DOHH2 (cell line): ENCODE measurements at regions not wholly inside any gene's neighbourhood (a gene's known extent, or its start where the extent isn't known, plus 50 kb on each side); places are given as distances from the start of the nearest gene placed in this dataset.

Experiments used
- H3F3A ChIP-seq: fragments of 200-600 bp; sonication (generic), shearing (Covaris generic); 2 replicates; pipeline ENCODE4 v1.6.0; 2016; ENCODE audit warnings: antibody characterized with exemption, mild to moderate bottlenecking; ENCODE audit not compliant: control insufficient read depth, insufficient read depth
- H3K27ac ChIP-seq: fragments of 200-600 bp; sonication (generic); 2 replicates; pipeline ENCODE4 v1.5.1; 2014; ENCODE audit warnings: low read depth, mild to moderate bottlenecking, low read length, moderate library complexity
- H3K27me3 ChIP-seq: fragments of 200-600 bp; sonication (generic); 2 replicates; pipeline ENCODE4 v1.6.1; 2014; ENCODE audit warnings: mild to moderate bottlenecking, low read length, mixed read lengths; ENCODE audit not compliant: control insufficient read depth
- H3K36me3 ChIP-seq: fragments of 200-600 bp; sonication (generic); 2 replicates; pipeline ENCODE4 v1.6.1; 2014; ENCODE audit warnings: mild to moderate bottlenecking, low read length, moderate library complexity, mixed read lengths; ENCODE audit not compliant: control insufficient read depth
- H3K4me1 ChIP-seq: fragments of 200-600 bp; sonication (generic); 2 replicates; pipeline ENCODE4 v1.6.1; 2014; ENCODE audit warnings: mild to moderate bottlenecking, low read length, mixed read lengths; ENCODE audit not compliant: control insufficient read depth
- H3K4me2 ChIP-seq: fragments of 200-600 bp; sonication (generic); 2 replicates; pipeline ENCODE4 v1.6.0; 2014; ENCODE audit warnings: mild to moderate bottlenecking, low read length, moderate library complexity
- H3K4me3 ChIP-seq: fragments of 200-600 bp; sonication (generic); 2 replicates; pipeline ENCODE4 v1.5.1; 2014; ENCODE audit warnings: mild to moderate bottlenecking, low read length, mixed read lengths
- H3K79me2 ChIP-seq: fragments of 200-600 bp; sonication (generic); 2 replicates; pipeline ENCODE4 v1.6.1; 2014; ENCODE audit warnings: mild to moderate bottlenecking, low read length, mixed read lengths; ENCODE audit not compliant: control insufficient read depth
- H3K9me2 ChIP-seq: fragments of 200-600 bp; sonication (generic); replicated peaks from 2 replicates; pipeline ENCODE4 v1.6.1; 2014; ENCODE audit warnings: mild to moderate bottlenecking, low read length, mixed read lengths; ENCODE audit not compliant: control insufficient read depth
- H3K9me3 ChIP-seq: fragments of 200-600 bp; sonication (generic); 2 replicates; pipeline ENCODE4 v1.6.1; 2014; ENCODE audit warnings: antibody characterized with exemption, low read length, mixed read lengths; ENCODE audit not compliant: control insufficient read depth, insufficient read depth
- H4K20me1 ChIP-seq: fragments of 200-600 bp; sonication (generic); 2 replicates; pipeline ENCODE4 v1.6.0; 2014; ENCODE audit warnings: low read depth, mild to moderate bottlenecking, antibody characterized with exemption, low read length, moderate library complexity; ENCODE audit not compliant: control insufficient read depth, insufficient read depth
- EZH2phosphoT487 ChIP-seq: fragments of 200-600 bp; sonication (generic); IDR thresholded peaks from 2 replicates; pipeline ENCODE4 v1.6.1; 2017; ENCODE audit warnings: borderline replicate concordance, mild to moderate bottlenecking, antibody characterized with exemption, low read length, moderate library complexity, mixed read lengths
- TF ChIP-seq, protein P1 (sequence below): fragments of 200-600 bp; sonication (generic); IDR thresholded peaks from one replicate; pipeline ENCODE4 v1.5.1; 2014; ENCODE audit warnings: antibody characterized with exemption, mild to moderate bottlenecking, low read depth, low read length; ENCODE audit not compliant: poor library complexity, severe bottlenecking

DNA sequence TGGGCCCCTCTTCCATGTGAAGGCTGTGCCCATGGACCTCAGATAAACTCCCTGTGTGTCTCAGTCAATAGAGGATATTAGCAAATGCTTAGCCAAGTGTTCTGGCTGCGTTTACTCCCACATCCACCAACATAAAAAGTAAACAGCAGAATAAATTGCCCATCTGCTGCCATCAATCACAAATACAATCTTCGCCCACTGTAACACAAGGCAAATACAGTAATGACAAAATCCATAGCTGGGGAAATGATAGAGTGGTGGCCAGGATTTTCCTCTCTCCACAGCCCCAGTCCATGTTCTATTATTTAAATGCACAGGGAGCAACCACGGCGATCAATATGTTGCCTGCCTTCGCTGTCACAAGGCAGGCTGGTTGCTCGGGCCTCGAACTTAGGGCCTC lies 376.5 kb downstream of the UQCRFS1 start:
- H3K36me3 ChIP-seq = no peaks in the 10 kb centered on the region
- H3K79me2 ChIP-seq = no peaks in the 10 kb centered on the region
- H3F3A ChIP-seq = no peaks in the 10 kb centered on the region
- H3K9me3 ChIP-seq = no peaks in the 10 kb centered on the region
- no peaks in the 10 kb centered on the region for H3K4me1 ChIP-seq
- no peaks in the 10 kb centered on the region for H3K9me2 ChIP-seq
- H3K4me3 ChIP-seq = no peak overlapping the region
- no peak overlapping the region for H3K4me2 ChIP-seq
- no peaks in the 10 kb centered on the region for H3K27me3 ChIP-seq
- no peak overlapping the region for H3K27ac ChIP-seq
- H4K20me1 ChIP-seq = no peaks in the 10 kb centered on the region
- TF ChIP-seq, protein P1, sequence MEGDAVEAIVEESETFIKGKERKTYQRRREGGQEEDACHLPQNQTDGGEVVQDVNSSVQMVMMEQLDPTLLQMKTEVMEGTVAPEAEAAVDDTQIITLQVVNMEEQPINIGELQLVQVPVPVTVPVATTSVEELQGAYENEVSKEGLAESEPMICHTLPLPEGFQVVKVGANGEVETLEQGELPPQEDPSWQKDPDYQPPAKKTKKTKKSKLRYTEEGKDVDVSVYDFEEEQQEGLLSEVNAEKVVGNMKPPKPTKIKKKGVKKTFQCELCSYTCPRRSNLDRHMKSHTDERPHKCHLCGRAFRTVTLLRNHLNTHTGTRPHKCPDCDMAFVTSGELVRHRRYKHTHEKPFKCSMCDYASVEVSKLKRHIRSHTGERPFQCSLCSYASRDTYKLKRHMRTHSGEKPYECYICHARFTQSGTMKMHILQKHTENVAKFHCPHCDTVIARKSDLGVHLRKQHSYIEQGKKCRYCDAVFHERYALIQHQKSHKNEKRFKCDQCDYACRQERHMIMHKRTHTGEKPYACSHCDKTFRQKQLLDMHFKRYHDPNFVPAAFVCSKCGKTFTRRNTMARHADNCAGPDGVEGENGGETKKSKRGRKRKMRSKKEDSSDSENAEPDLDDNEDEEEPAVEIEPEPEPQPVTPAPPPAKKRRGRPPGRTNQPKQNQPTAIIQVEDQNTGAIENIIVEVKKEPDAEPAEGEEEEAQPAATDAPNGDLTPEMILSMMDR = no peak
- no peak for TF ChIP-seq EZH2phosphoT487

- Histone ChIP-seq H3F3A (no peaks in the 10 kb centered on the region), H3K9me2 (no peaks in the 10 kb centered on the region), H3K36me3 (no peaks in the 10 kb centered on the region), H3K79me2 (no peaks in the 10 kb centered on the region), H3K4me1 (no peaks in the 10 kb centered on the region), H4K20me1 (no peaks in the 10 kb centered on the region), H3K9me3 (no peaks in the 10 kb centered on the region), H3K4me3 (no peak overlapping the region), H3K4me2 (no peak overlapping the region), H3K27me3 (no peaks in the 10 kb centered on the region), H3K27ac (no peak overlapping the region)
- no peak for TF ChIP-seq EZH2phosphoT487
- TF ChIP-seq, protein P1 = no peak
These were observed 378.0 kb downstream of the UQCRFS1 start for GRCh38 chr19:28834996-28835395.

GRCh38 chr19:28831462-28831861 lies 381.5 kb downstream of the UQCRFS1 start:
- Histone ChIP-seq H3K36me3 (no peaks in the 10 kb centered on the region), H3K9me2 (no peaks in the 10 kb centered on the region), H3K4me2 (no peak overlapping the region), H4K20me1 (no peaks in the 10 kb centered on the region), H3K27me3 (no peaks in the 10 kb centered on the region), H3K27ac (no peak overlapping the region), H3F3A (no peaks in the 10 kb centered on the region), H3K79me2 (no peaks in the 10 kb centered on the region), H3K4me1 (no peaks in the 10 kb centered on the region), H3K9me3 (no peaks in the 10 kb centered on the region), H3K4me3 (no peak overlapping the region)
- TF ChIP-seq EZH2phosphoT487 = no peak
- TF ChIP-seq, protein P1 = no peak

GRCh38 chr19:28829762-28830161 lies 383.2 kb downstream of the UQCRFS1 start:
- Histone ChIP-seq H3K9me3 (no peaks in the 10 kb centered on the region), H3K4me1 (no peaks in the 10 kb centered on the region), H3K79me2 (no peaks in the 10 kb centered on the region), H3K27ac (no peak overlapping the region), H4K20me1 (no peaks in the 10 kb centered on the region), H3K36me3 (no peaks in the 10 kb centered on the region), H3K9me2 (no peaks in the 10 kb centered on the region), H3K27me3 (no peaks in the 10 kb centered on the region), H3F3A (no peaks in the 10 kb centered on the region), H3K4me2 (no peak overlapping the region), H3K4me3 (no peak overlapping the region)
- no peak for TF ChIP-seq EZH2phosphoT487
- TF ChIP-seq, protein P1 = no peak
